Caco-2 (cell line): ENCODE measurements at regions not wholly inside any gene's neighbourhood (a gene's known extent, or its start where the extent isn't known, plus 50 kb on each side); places are given as distances from the start of the nearest gene placed in this dataset.

Source experiments
- BruUV-seq: library from RNA; stranded (reverse); fragments of 400-500 nt; replicated peaks from 2 replicates; lab custom pipeline; 2021; lab: Mats Ljungman, UMichigan
- CTCF ChIA-PET: fragments of 300-600 bp; sonication (Branson Sonifier 250); formaldehyde crosslinking; loops from one replicate; lab custom pipeline; 2022; ENCODE audit warnings: antibody characterized with exemption; lab: Charles Lee
- POLR2A ChIA-PET: fragments of 300-600 bp; sonication (Branson Sonifier 250); formaldehyde crosslinking; loops from one replicate; lab custom pipeline; 2022; ENCODE audit warnings: antibody characterized with exemption; lab: Charles Lee
- DNase-seq, 2 experiments: peaks; one replicate each; pipeline versions ENCODE4 v3.0.0 to v3.0.0-alpha.2; 2020 to 2022
- H3K27me3 ChIP-seq: replicated peaks from 2 replicates; pipeline ENCODE4 v1.6.0; 2011; ENCODE audit warnings: low read length; ENCODE audit not compliant: control insufficient read depth, insufficient read depth
- H3K36me3 ChIP-seq: 2 replicates; pipeline ENCODE4 v1.5.1; 2011; ENCODE audit warnings: low read length; ENCODE audit not compliant: control insufficient read depth, insufficient read depth
- H3K4me1 ChIP-seq: fragments of 250-450 bp; sonication (Bioruptor Pico); 2 replicates; pipeline ENCODE4 v1.5.1; 2020; ENCODE audit warnings: mild to moderate bottlenecking
- H3K4me3 ChIP-seq: 2 replicates; pipeline ENCODE4 v1.5.1; 2011; ENCODE audit warnings: low read depth, mild to moderate bottlenecking, control low read depth, low read length
- H3K9me3 ChIP-seq: fragments of 250-450 bp; sonication (Bioruptor Pico); 2 replicates; pipeline ENCODE4 v1.5.1; 2020; ENCODE audit warnings: mild to moderate bottlenecking, moderate library complexity
- H3K27ac Mint-ChIP-seq: one replicate; pipeline ENCODE4 v1.8.0; 2022; ENCODE audit warnings: mixed read lengths; ENCODE audit not compliant: unreplicated experiment
- H3K27me3 Mint-ChIP-seq: one replicate; pipeline ENCODE4 v1.8.0; 2022; ENCODE audit warnings: mixed read lengths; ENCODE audit not compliant: insufficient read depth, unreplicated experiment
- H3K36me3 Mint-ChIP-seq: one replicate; pipeline ENCODE4 v1.8.0; 2022; ENCODE audit warnings: mild to moderate bottlenecking, mixed read lengths; ENCODE audit not compliant: insufficient read depth, unreplicated experiment
- H3K4me1 Mint-ChIP-seq: one replicate; pipeline ENCODE4 v1.8.0; 2022; ENCODE audit warnings: low read depth, mixed read lengths; ENCODE audit not compliant: unreplicated experiment
- H3K4me3 Mint-ChIP-seq: one replicate; pipeline ENCODE4 v1.8.0; 2022; ENCODE audit warnings: mild to moderate bottlenecking, moderate library complexity, mixed read lengths; ENCODE audit not compliant: unreplicated experiment
- H3K9me3 Mint-ChIP-seq: one replicate; pipeline ENCODE4 v1.8.0; 2022; ENCODE audit warnings: mixed read lengths; ENCODE audit not compliant: unreplicated experiment
- intact Hi-C: fragments of 100-400 bp; cut with micrococcal nuclease; formaldehyde crosslinking; loops from one replicate; pipeline ENCODE4 v1.10.0; 2022; ENCODE audit not compliant: unreplicated experiment
- TF ChIP-seq, protein P1 (sequence below), 2 experiments: fragments of 200-600 bp in 1 of 2; IDR thresholded peaks; 1 replicate in 1 of 2; 2 replicates in 1 of 2; pipeline versions ENCODE4 v1.5.1 to v1.8.0; 2011 to 2022; ENCODE audit warnings: antibody characterized with exemption in 1 of 2, control low read depth in 1 of 2, inconsistent platforms in 1 of 2, low read depth in 1 of 2, low read length in 1 of 2, mild to moderate bottlenecking in 1 of 2, moderate library complexity in 1 of 2; ENCODE audit not compliant: insufficient read depth in 1 of 2, severe bottlenecking in 1 of 2, unreplicated experiment in 1 of 2

DNA sequence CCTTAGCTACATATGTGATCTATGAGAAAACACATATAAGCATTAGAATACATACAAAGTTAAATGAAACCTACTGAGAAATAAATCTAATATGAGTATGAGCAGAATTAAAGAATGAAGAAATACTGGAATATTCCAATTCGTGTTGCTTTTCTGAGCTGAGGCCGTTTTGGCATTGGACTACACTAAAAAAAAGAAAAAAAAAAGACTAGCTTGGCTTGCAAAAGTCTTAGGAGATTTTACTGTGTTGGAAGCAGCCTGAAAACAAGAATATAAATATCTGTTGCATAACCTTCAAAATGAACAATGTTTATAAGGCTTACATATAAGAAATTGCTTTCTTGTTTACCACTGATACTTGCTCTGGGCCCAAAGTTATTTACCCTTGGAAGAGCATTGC is 562.8 kb downstream of the TMEM182 start:
- H3K27me3 Mint-ChIP-seq: peaks cover 10% of the 10 kb centered on the region
- no peaks in the 10 kb centered on the region for H3K27me3 ChIP-seq
- H3K4me3 Mint-ChIP-seq: no peak overlapping the region
- ChIA-PET POLR2A (no interaction called here), CTCF (no interaction called here)
- no peaks in the 10 kb centered on the region for H3K4me1 ChIP-seq
- no peak overlapping the region for H3K4me3 ChIP-seq
- no peaks in the 10 kb centered on the region for H3K9me3 Mint-ChIP-seq
- H3K27ac Mint-ChIP-seq: no peak overlapping the region
- TF ChIP-seq, protein P1, sequence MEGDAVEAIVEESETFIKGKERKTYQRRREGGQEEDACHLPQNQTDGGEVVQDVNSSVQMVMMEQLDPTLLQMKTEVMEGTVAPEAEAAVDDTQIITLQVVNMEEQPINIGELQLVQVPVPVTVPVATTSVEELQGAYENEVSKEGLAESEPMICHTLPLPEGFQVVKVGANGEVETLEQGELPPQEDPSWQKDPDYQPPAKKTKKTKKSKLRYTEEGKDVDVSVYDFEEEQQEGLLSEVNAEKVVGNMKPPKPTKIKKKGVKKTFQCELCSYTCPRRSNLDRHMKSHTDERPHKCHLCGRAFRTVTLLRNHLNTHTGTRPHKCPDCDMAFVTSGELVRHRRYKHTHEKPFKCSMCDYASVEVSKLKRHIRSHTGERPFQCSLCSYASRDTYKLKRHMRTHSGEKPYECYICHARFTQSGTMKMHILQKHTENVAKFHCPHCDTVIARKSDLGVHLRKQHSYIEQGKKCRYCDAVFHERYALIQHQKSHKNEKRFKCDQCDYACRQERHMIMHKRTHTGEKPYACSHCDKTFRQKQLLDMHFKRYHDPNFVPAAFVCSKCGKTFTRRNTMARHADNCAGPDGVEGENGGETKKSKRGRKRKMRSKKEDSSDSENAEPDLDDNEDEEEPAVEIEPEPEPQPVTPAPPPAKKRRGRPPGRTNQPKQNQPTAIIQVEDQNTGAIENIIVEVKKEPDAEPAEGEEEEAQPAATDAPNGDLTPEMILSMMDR (IDR thresholded peaks at IDR 0.05; ENCODE audit: insufficient read depth in 1 of 2, low read depth in 1 of 2, low read length in 1 of 2, severe bottlenecking in 1 of 2, unreplicated experiment in 1 of 2): no peak
- no peaks in the 10 kb centered on the region for H3K9me3 ChIP-seq
- H3K36me3 ChIP-seq: no peaks in the 10 kb centered on the region
- DNase-seq: no peak
- no peaks in the 10 kb centered on the region for H3K36me3 Mint-ChIP-seq
- intact Hi-C loops: no loop called here
- BruUV-seq: no TSS peak
- H3K4me1 Mint-ChIP-seq: no peaks in the 10 kb centered on the region

DNA sequence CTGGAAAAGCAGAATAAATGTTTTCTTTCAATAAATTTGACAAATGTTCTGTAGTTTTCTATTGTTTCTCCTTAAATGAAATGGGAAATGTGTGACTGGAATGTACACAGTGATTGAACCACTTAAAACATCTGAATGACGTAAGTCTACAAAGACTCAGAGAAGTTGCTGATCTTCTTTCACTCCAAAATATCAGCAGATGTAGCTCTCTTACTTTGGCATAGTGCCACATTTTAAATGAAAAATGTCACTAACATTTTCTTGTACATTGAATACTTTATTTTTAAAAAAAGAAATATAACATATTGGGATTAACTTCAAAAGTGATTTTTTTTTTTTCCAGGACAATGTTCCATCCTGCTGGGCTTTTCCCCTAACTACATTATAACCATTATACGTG is 565.6 kb downstream of the TMEM182 start:
- CTCF ChIA-PET: no interaction called here
- POLR2A ChIA-PET: no interaction called here
- no peaks in the 10 kb centered on the region for H3K9me3 ChIP-seq
- DNase-seq: no peak
- H3K27ac Mint-ChIP-seq: no peak overlapping the region
- BruUV-seq: no TSS peak
- H3K36me3 ChIP-seq: no peaks in the 10 kb centered on the region
- H3K36me3 Mint-ChIP-seq: no peaks in the 10 kb centered on the region
- peaks cover 10% of the 10 kb centered on the region for H3K27me3 Mint-ChIP-seq
- TF ChIP-seq, protein P1 (IDR thresholded peaks at IDR 0.05; ENCODE audit: insufficient read depth in 1 of 2, low read depth in 1 of 2, low read length in 1 of 2, severe bottlenecking in 1 of 2, unreplicated experiment in 1 of 2): no peak
- no peaks in the 10 kb centered on the region for H3K4me1 ChIP-seq
- intact Hi-C loops: no loop called here
- no peak overlapping the region for H3K4me3 Mint-ChIP-seq
- no peaks in the 10 kb centered on the region for H3K4me1 Mint-ChIP-seq
- no peaks in the 10 kb centered on the region for H3K9me3 Mint-ChIP-seq
- H3K4me3 ChIP-seq: no peak overlapping the region
- H3K27me3 ChIP-seq: no peaks in the 10 kb centered on the region

DNA sequence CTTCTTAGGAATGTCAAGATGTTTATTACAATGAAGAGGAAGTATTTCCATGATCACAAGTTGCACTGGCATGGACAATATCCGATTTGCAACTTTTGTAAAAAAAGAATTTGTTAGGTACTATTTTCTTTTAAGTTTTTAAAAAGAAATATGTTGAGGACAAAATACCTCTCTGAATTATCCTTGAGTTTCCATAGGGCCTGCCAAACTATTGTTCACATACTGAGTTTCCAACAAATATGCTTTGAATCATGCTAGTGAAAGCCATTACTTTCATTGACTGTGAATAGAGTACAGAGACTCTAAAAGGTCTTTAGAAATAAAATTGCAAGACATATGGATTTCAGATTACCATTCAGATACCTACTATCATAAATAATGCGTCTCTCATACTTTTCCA is 566.1 kb downstream of the TMEM182 start:
- CTCF ChIA-PET: no interaction called here
- TF ChIP-seq, protein P1 (IDR thresholded peaks at IDR 0.05; ENCODE audit: insufficient read depth in 1 of 2, low read depth in 1 of 2, low read length in 1 of 2, severe bottlenecking in 1 of 2, unreplicated experiment in 1 of 2): no peak
- no peak overlapping the region for H3K4me3 ChIP-seq
- no TSS peak for BruUV-seq
- H3K27me3 ChIP-seq: no peaks in the 10 kb centered on the region
- POLR2A ChIA-PET: no interaction called here
- no peak overlapping the region for H3K27ac Mint-ChIP-seq
- H3K36me3 ChIP-seq: no peaks in the 10 kb centered on the region
- H3K36me3 Mint-ChIP-seq: no peaks in the 10 kb centered on the region
- H3K4me3 Mint-ChIP-seq: no peak overlapping the region
- no peaks in the 10 kb centered on the region for H3K9me3 Mint-ChIP-seq
- no peaks in the 10 kb centered on the region for H3K4me1 ChIP-seq
- intact Hi-C loops: no loop called here
- peaks cover 10% of the 10 kb centered on the region for H3K27me3 Mint-ChIP-seq
- no peaks in the 10 kb centered on the region for H3K4me1 Mint-ChIP-seq
- no peaks in the 10 kb centered on the region for H3K9me3 ChIP-seq
- DNase-seq: no peak
